GM23338 (cell line): ENCODE measurements at regions not wholly inside any gene's neighbourhood (a gene's known extent, or its start where the extent isn't known, plus 50 kb on each side); places are given as distances from the start of the nearest gene placed in this dataset.

Experiments
- ATAC-seq: fragments of 200-7000 bp; cut with Tn5 transposase; 3 replicates; pipeline ENCODE4 v1.9.1; 2020
- DNase-seq: peaks from one replicate; pipeline ENCODE4 v3.0.0-alpha.2; 2015; ENCODE audit warnings: low spot score
- H2AFZ ChIP-seq: fragments of 200-600 bp; sonication (generic); 2 replicates; pipeline ENCODE4 v1.8.0; 2016; ENCODE audit warnings: antibody characterized with exemption, mild to moderate bottlenecking, moderate library complexity
- H3F3A ChIP-seq: fragments of 200-600 bp; sonication (generic); replicated peaks from 2 replicates; pipeline ENCODE4 v1.8.0; 2017; ENCODE audit warnings: antibody characterized with exemption, mixed run types, low read depth
- H3K27ac ChIP-seq: fragments of 200-600 bp; sonication (generic); 2 replicates; pipeline ENCODE4 v1.6.1; 2016; ENCODE audit warnings: low read depth
- H3K27me3 ChIP-seq: fragments of 200-600 bp; sonication (generic); 2 replicates; pipeline ENCODE4 v1.8.0; 2016; ENCODE audit warnings: mild to moderate bottlenecking, mixed run types, moderate library complexity; ENCODE audit not compliant: insufficient read depth
- H3K36me3 ChIP-seq: fragments of 200-600 bp; sonication (generic); 2 replicates; pipeline ENCODE4 v1.8.0; 2016; ENCODE audit warnings: mild to moderate bottlenecking; ENCODE audit not compliant: insufficient read depth
- H3K4me1 ChIP-seq: fragments of 200-600 bp; sonication (generic); 2 replicates; pipeline ENCODE4 v1.8.0; 2016; ENCODE audit warnings: mild to moderate bottlenecking, moderate library complexity; ENCODE audit not compliant: insufficient read depth
- H3K4me2 ChIP-seq: fragments of 200-600 bp; sonication (generic); 2 replicates; pipeline ENCODE4 v1.7.1; 2017; ENCODE audit warnings: mixed run types
- H3K4me3 ChIP-seq: fragments of 200-600 bp; sonication (generic); 2 replicates; pipeline ENCODE4 v1.6.1; 2016; ENCODE audit warnings: mixed run types
- H3K79me2 ChIP-seq: fragments of 200-600 bp; sonication (generic); replicated peaks from 2 replicates; pipeline ENCODE4 v1.8.0; 2017; ENCODE audit warnings: mild to moderate bottlenecking; ENCODE audit not compliant: insufficient read depth
- H3K9me2 ChIP-seq: fragments of 200-600 bp; sonication (generic); 2 replicates; pipeline ENCODE4 v1.8.0; 2017; ENCODE audit not compliant: insufficient read depth
- H4K20me1 ChIP-seq: fragments of 200-600 bp; sonication (generic); replicated peaks from 2 replicates; pipeline ENCODE4 v1.8.0; 2017; ENCODE audit warnings: mild to moderate bottlenecking; ENCODE audit not compliant: insufficient read depth
- H3K27ac Mint-ChIP-seq: 2 replicates; pipeline ENCODE4 v1.8.0; 2020; ENCODE audit warnings: inconsistent platforms, mild to moderate bottlenecking, moderate library complexity, mixed read lengths
- H3K27me3 Mint-ChIP-seq: 3 replicates; pipeline ENCODE4 v1.8.0; 2022; ENCODE audit warnings: low read depth, mild to moderate bottlenecking, moderate library complexity, mixed read lengths, inconsistent platforms; ENCODE audit not compliant: insufficient read depth, poor library complexity
- H3K36me3 Mint-ChIP-seq: 3 replicates; pipeline ENCODE4 v1.8.0; 2021; ENCODE audit warnings: low read depth, mild to moderate bottlenecking, inconsistent platforms, moderate library complexity, mixed read lengths
- H3K4me1 Mint-ChIP-seq: 3 replicates; pipeline ENCODE4 v1.8.0; 2020; ENCODE audit warnings: mild to moderate bottlenecking, inconsistent platforms, mixed read lengths
- H3K4me3 Mint-ChIP-seq: 3 replicates; pipeline ENCODE4 v1.8.0; 2021; ENCODE audit warnings: moderate library complexity, mild to moderate bottlenecking, inconsistent platforms, mixed read lengths
- H3K9me3 Mint-ChIP-seq: 3 replicates; pipeline ENCODE4 v1.8.0; 2020; ENCODE audit warnings: moderate library complexity, mild to moderate bottlenecking, inconsistent platforms, mixed read lengths
- CREB1 ChIP-seq: fragments of 250-450 bp; sonication (Bioruptor Pico); IDR thresholded peaks from 2 replicates; pipeline ENCODE4 v1.5.0; 2020; ENCODE audit warnings: low read depth, mild to moderate bottlenecking, moderate library complexity
- CTCF ChIP-seq, 2 experiments: fragments of 200-600 bp in 1 of 2; sonication (generic) in 1 of 2; conservative IDR thresholded peaks; 2 replicates each; pipeline versions ENCODE4 v1.5.1 to v1.6.1; 2016 to 2017; ENCODE audit warnings: antibody characterized with exemption in 2 of 2, low read depth in 2 of 2, mild to moderate bottlenecking in 2 of 2, moderate library complexity in 1 of 2
- ETS1 ChIP-seq: IDR thresholded peaks from 2 replicates; pipeline ENCODE4 v1.6.1; 2016; ENCODE audit warnings: antibody characterized with exemption
- EZH2phosphoT487 ChIP-seq: fragments of 200-600 bp; sonication (generic); IDR thresholded peaks from one replicate; pipeline ENCODE4 v1.8.1; 2018; ENCODE audit warnings: antibody characterized with exemption; ENCODE audit not compliant: unreplicated experiment
- JUNB ChIP-seq: IDR thresholded peaks from one replicate; pipeline ENCODE4 v1.6.1; 2016; ENCODE audit warnings: antibody characterized with exemption; ENCODE audit not compliant: unreplicated experiment
- NANOG ChIP-seq: IDR thresholded peaks from 2 replicates; pipeline ENCODE4 v1.6.1; 2016; ENCODE audit warnings: antibody characterized with exemption, borderline replicate concordance
- REST ChIP-seq: IDR thresholded peaks from one replicate; pipeline ENCODE4 v1.6.1; 2018; ENCODE audit warnings: antibody characterized with exemption; ENCODE audit not compliant: unreplicated experiment
- STAT1 ChIP-seq: IDR thresholded peaks from one replicate; pipeline ENCODE4 v1.6.1; 2016; ENCODE audit warnings: antibody characterized with exemption; ENCODE audit not compliant: unreplicated experiment
- ZNF331 ChIP-seq: fragments of 250-450 bp; sonication (Bioruptor Pico); IDR thresholded peaks from 2 replicates; pipeline ENCODE4 v1.5.0; 2020; ENCODE audit warnings: low read depth, mild to moderate bottlenecking, moderate library complexity
- ZNF462 ChIP-seq: fragments of 250-450 bp; sonication (Bioruptor Pico); IDR thresholded peaks from 2 replicates; pipeline ENCODE4 v1.5.0; 2020; ENCODE audit warnings: mild to moderate bottlenecking, moderate library complexity

- Mint-ChIP-seq H3K36me3 (no peaks in the 10 kb centered on the region), H3K4me3 (no peak overlapping the region), H3K9me3 (no peaks in the 10 kb centered on the region), H3K27ac (no peak overlapping the region), H3K27me3 (no peaks in the 10 kb centered on the region), H3K4me1 (peaks cover 5% of the 10 kb centered on the region)
- H3K4me3 ChIP-seq, result no peak overlapping the region
- H3K9me2 ChIP-seq, result no peaks in the 10 kb centered on the region
- no peak for DNase-seq
- no peak for ATAC-seq
- no peaks in the 10 kb centered on the region for H3K27me3 ChIP-seq
- H3K36me3 ChIP-seq, result no peaks in the 10 kb centered on the region
- no peaks in the 10 kb centered on the region for H3F3A ChIP-seq
- H3K4me1 ChIP-seq, result peaks cover 6% of the 10 kb centered on the region
- no peak overlapping the region for H3K27ac ChIP-seq
- no peaks in the 10 kb centered on the region for H3K79me2 ChIP-seq
- H4K20me1 ChIP-seq, result no peaks in the 10 kb centered on the region
- H2AFZ ChIP-seq, result no peak overlapping the region
- no peak for TF ChIP-seq CTCF (conservative IDR thresholded peaks at IDR 0.05; ENCODE audit: low read depth in 2 of 2)
- TF ChIP-seq ZNF462, result no peak
- TF ChIP-seq CREB1 (CRISPR knock-in tag), result no peak
- no peak for TF ChIP-seq JUNB
- H3K4me2 ChIP-seq, result no peak overlapping the region
Measured at GRCh38 chr6:147711476-147711875, 203.0 kb downstream of the SAMD5 start.

GRCh38 chr6:147712841-147713240, 204.4 kb downstream of the SAMD5 start:
- ATAC-seq (no peak), DNase-seq (no peak)
- no peaks in the 10 kb centered on the region for H3K9me2 ChIP-seq
- TF ChIP-seq STAT1 (no peak), ZNF331 (CRISPR knock-in tag) (no peak), CREB1 (CRISPR knock-in tag) (no peak), REST (no peak), NANOG (no peak), ETS1 (no peak), EZH2phosphoT487 (no peak)

More at GRCh38 chr6:147712841-147713240, 204.4 kb downstream of the SAMD5 start:
- Histone ChIP-seq H3K79me2 (no peaks in the 10 kb centered on the region), H3K27me3 (no peaks in the 10 kb centered on the region), H3K27ac (no peak overlapping the region), H3K36me3 (no peaks in the 10 kb centered on the region), H3K4me1 (peaks cover 6% of the 10 kb centered on the region), H3F3A (no peaks in the 10 kb centered on the region), H4K20me1 (no peaks in the 10 kb centered on the region), H3K4me2 (no peak overlapping the region), H2AFZ (no peak overlapping the region), H3K4me3 (no peak overlapping the region)
- Mint-ChIP-seq H3K9me3 (no peaks in the 10 kb centered on the region), H3K4me1 (peaks cover 5% of the 10 kb centered on the region), H3K4me3 (no peak overlapping the region), H3K36me3 (no peaks in the 10 kb centered on the region), H3K27me3 (no peaks in the 10 kb centered on the region), H3K27ac (no peak overlapping the region)
